ENCODE measurements at regions not wholly inside any gene's neighbourhood (a gene's known extent, or its start where the extent isn't known, plus 50 kb on each side); places are given as distances from the start of the nearest gene placed in this dataset.

DNA sequence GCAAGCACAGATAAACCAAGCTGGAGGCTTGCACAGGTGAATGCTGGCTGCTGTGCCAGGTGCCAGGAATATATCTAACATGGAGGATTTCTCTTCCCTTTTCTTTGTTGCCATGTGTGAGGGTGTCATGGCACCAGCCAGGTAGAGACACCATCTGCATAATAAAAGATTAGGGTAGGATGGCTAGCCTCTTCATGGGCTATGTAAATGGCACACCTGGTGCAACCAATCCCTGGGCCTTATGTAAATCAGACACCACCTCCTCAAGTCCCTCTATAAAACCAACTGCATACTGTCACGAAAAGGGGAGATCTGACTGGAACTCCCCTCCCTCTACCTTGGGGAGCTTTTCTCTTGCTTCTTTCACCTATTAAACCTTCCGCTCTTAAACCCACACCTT is 322.5 kb upstream of the POM121L12 start:
- no peak for DNase-seq
- 64 to 86% methylated on average over 2 of the region's 2 CpGs for WGBS, 2 donors
- no peaks in the 10 kb centered on the region for H3K9me3 ChIP-seq
- no peak overlapping the region for H3K27ac ChIP-seq
- peaks cover under 1% of the 10 kb centered on the region for H3K4me1 ChIP-seq
- TF ChIP-seq, protein P1, sequence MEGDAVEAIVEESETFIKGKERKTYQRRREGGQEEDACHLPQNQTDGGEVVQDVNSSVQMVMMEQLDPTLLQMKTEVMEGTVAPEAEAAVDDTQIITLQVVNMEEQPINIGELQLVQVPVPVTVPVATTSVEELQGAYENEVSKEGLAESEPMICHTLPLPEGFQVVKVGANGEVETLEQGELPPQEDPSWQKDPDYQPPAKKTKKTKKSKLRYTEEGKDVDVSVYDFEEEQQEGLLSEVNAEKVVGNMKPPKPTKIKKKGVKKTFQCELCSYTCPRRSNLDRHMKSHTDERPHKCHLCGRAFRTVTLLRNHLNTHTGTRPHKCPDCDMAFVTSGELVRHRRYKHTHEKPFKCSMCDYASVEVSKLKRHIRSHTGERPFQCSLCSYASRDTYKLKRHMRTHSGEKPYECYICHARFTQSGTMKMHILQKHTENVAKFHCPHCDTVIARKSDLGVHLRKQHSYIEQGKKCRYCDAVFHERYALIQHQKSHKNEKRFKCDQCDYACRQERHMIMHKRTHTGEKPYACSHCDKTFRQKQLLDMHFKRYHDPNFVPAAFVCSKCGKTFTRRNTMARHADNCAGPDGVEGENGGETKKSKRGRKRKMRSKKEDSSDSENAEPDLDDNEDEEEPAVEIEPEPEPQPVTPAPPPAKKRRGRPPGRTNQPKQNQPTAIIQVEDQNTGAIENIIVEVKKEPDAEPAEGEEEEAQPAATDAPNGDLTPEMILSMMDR (IDR thresholded peaks at IDR 0.05) = no peak
- TF ChIP-seq POLR2A (IDR thresholded peaks at IDR 0.05) = no peak
- H3K36me3 ChIP-seq (ENCODE audit: low read depth, missing control alignments) = no peaks in the 10 kb centered on the region
- no peak overlapping the region for H3K4me3 ChIP-seq
- intact Hi-C loops (cut with DNase I; ENCODE audit: low total_unique reads) = no loop called here
- H3K27me3 ChIP-seq = no peaks in the 10 kb centered on the region

DNA sequence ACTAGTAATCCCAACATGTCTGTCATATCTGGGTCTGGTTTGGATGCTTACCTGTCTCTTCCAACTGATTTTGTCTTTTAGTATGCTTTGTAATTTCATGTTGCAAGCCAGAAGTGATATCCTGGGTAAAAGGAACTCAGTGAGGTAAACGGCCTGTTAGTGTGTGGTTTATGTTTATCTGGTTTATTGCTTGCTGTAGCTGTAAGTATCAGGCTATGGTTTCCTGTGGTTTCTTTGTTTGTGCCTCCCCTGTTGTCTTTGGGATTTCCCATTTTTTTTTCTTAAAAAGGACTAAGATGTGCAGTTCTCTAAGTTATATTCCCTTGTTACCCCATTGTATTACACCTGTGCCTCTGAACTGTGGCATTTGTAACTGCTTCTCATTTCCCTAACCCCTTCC is 323.5 kb upstream of the POM121L12 start:
- WGBS, 2 donors = 60 to 71% methylated on average over 1 of the region's 1 CpG

DNA sequence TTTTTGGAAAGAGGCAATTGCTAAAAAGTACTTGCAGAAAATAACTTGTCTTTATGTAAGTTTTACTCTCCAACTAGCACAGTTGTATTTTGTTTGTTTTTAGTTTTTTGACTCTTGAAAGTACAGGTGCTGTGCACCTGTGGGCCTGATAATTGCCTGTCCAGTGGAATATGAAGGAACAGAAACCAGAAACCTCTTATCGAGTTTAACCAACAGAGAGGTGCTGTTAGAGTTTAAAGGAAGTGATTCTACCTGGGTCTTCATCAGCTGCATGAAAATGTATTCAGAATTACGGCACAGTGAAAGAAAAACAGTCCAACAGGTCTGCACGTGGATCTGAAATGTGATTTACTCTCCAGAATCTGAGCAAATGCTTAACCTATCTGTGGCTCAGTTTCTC is 326.6 kb upstream of the POM121L12 start:
- Histone ChIP-seq H3K36me3 (ENCODE audit: low read depth, missing control alignments) (no peaks in the 10 kb centered on the region), H3K9me3 (no peaks in the 10 kb centered on the region), H3K4me3 (no peak overlapping the region), H3K27ac (no peak overlapping the region), H3K4me1 (no peaks in the 10 kb centered on the region), H3K27me3 (no peaks in the 10 kb centered on the region)
- 80 to 82% methylated on average over 3 of the region's 3 CpGs for WGBS, 2 donors
- intact Hi-C loops (cut with DNase I; ENCODE audit: low total_unique reads) = no loop called here
- DNase-seq = no peak
- no peak for TF ChIP-seq POLR2A (IDR thresholded peaks at IDR 0.05)
- TF ChIP-seq, protein P1 (IDR thresholded peaks at IDR 0.05) = no peak

More for the DNA sequence above, 323.5 kb upstream of the POM121L12 start:
- Histone ChIP-seq H3K36me3 (ENCODE audit: low read depth, missing control alignments) (no peaks in the 10 kb centered on the region), H3K4me1 (no peaks in the 10 kb centered on the region), H3K27me3 (no peaks in the 10 kb centered on the region), H3K4me3 (no peak overlapping the region), H3K9me3 (no peaks in the 10 kb centered on the region), H3K27ac (no peak overlapping the region)
- intact Hi-C loops (cut with DNase I; ENCODE audit: low total_unique reads) = no loop called here
- no peak for TF ChIP-seq POLR2A (IDR thresholded peaks at IDR 0.05)
- TF ChIP-seq, protein P1 (IDR thresholded peaks at IDR 0.05) = no peak
- no peak for DNase-seq

DNA sequence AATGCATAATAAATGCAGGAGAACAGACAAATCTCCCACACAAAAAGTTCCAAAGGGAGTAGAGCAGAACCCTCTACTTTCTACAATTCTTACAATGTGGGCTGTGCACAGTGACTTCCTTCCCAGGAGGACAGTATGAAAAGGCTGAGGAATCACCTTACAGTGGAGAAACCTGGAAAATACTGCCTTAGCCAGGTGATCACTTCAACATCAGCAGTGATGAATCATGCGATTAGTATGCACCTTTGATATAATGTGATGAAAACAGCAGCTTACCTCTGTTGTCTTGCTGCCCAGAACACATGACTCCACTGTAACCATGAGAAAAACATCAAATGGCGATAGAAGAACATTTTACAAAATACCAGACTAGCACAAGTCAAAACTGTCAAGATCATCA is 329.7 kb upstream of the POM121L12 start:
- intact Hi-C loops (cut with DNase I; ENCODE audit: low total_unique reads) = no loop called here
- 68 to 93% methylated on average over 2 of the region's 2 CpGs for WGBS, 2 donors
- no peak for DNase-seq
- Histone ChIP-seq H3K4me3 (no peak overlapping the region), H3K27me3 (no peaks in the 10 kb centered on the region), H3K4me1 (no peaks in the 10 kb centered on the region), H3K9me3 (no peaks in the 10 kb centered on the region), H3K27ac (no peak overlapping the region), H3K36me3 (ENCODE audit: low read depth, missing control alignments) (no peaks in the 10 kb centered on the region)
- TF ChIP-seq, protein P1 (IDR thresholded peaks at IDR 0.05) = no peak
- no peak for TF ChIP-seq POLR2A (IDR thresholded peaks at IDR 0.05)

DNA sequence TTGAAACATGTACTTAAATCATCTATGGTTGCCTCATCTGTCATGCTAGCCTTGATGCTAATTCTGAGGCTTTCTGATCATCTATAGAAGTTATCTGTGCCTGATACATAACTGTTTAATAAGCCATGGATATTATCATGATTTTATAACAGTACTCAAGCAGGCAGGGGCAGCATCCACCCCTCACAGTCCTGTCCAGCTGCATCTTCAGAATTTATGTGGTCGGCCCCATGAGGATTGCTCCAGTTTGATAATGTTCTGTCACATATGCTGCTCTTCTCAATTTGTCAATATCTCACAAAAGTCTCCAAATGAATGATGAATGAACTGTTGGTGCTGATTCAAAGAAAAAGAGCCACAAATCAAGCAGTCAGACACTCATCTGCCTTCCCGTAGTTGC is 335.1 kb upstream of the POM121L12 start:
- Histone ChIP-seq H3K4me1 (no peaks in the 10 kb centered on the region), H3K4me3 (no peak overlapping the region), H3K9me3 (no peaks in the 10 kb centered on the region), H3K27me3 (no peaks in the 10 kb centered on the region), H3K27ac (no peak overlapping the region), H3K36me3 (ENCODE audit: low read depth, missing control alignments) (no peaks in the 10 kb centered on the region)
- no peak for TF ChIP-seq POLR2A (IDR thresholded peaks at IDR 0.05)
- TF ChIP-seq, protein P1 (IDR thresholded peaks at IDR 0.05) = no peak
- no peak for DNase-seq
- intact Hi-C loops (cut with DNase I; ENCODE audit: low total_unique reads) = no loop called here
- 87 to 92% methylated on average over 2 of the region's 2 CpGs for WGBS, 2 donors

Measured in testis (tissue), 2 donors.